Muscle layer of duodenum (tissue), 2 donors: ENCODE measurements at regions not wholly inside any gene's neighbourhood (a gene's known extent, or its start where the extent isn't known, plus 50 kb on each side); places are given as distances from the start of the nearest gene placed in this dataset.
"Not testable (repeated sequence)": the region's sequence is repeated elsewhere in the genome, so short reads cannot be mapped to it uniquely, and the experiment has no call there.

Experiments used
- H3K27ac ChIP-seq: one replicate; pipeline ENCODE4 v1.7.0; 2013; ENCODE audit warnings: mild to moderate bottlenecking, low read length
- H3K27me3 ChIP-seq: one replicate; pipeline ENCODE4 v1.7.0; 2013; ENCODE audit warnings: low read depth, mild to moderate bottlenecking, control low read depth, low read length
- H3K36me3 ChIP-seq, 2 donors: one replicate each; pipeline ENCODE4 v1.7.0; 2013; ENCODE audit warnings: low read length in 2 of 2, control low read depth in 1 of 2, mild to moderate bottlenecking in 1 of 2; ENCODE audit not compliant: insufficient read depth in 2 of 2, control insufficient read depth in 1 of 2
- H3K4me1 ChIP-seq, 2 donors: one replicate each; pipeline ENCODE4 v1.7.0; 2013; ENCODE audit warnings: low read length in 2 of 2, mild to moderate bottlenecking in 2 of 2, control low read depth in 1 of 2, moderate library complexity in 1 of 2; ENCODE audit not compliant: insufficient read depth in 2 of 2, control insufficient read depth in 1 of 2
- H3K4me3 ChIP-seq, 2 donors: one replicate each; pipeline ENCODE4 v1.7.0; 2013; ENCODE audit warnings: low read length in 2 of 2, low read depth in 1 of 2, mild to moderate bottlenecking in 1 of 2
- H3K9me3 ChIP-seq, 2 donors: one replicate each; pipeline ENCODE4 v1.7.0; 2013; ENCODE audit warnings: low read length in 2 of 2, control low read depth in 1 of 2, mild to moderate bottlenecking in 1 of 2; ENCODE audit not compliant: control insufficient read depth in 1 of 2
- donor health status: healthy.

GRCh38 chr5:14935341-14935740, 63.8 kb upstream of the ANKH start:
- no peaks in the 10 kb centered on the region for H3K36me3 ChIP-seq
- no peaks in the 10 kb centered on the region for H3K27me3 ChIP-seq
- no peaks in the 10 kb centered on the region for H3K9me3 ChIP-seq
- H3K4me3 ChIP-seq = no peak overlapping the region
- H3K27ac ChIP-seq = no peak overlapping the region
- H3K4me1 ChIP-seq = no peaks in the 10 kb centered on the region

- no peaks in the 10 kb centered on the region for H3K36me3 ChIP-seq
- no peaks in the 10 kb centered on the region for H3K4me1 ChIP-seq
- H3K27ac ChIP-seq = no peak overlapping the region
- no peaks in the 10 kb centered on the region for H3K9me3 ChIP-seq
- no peaks in the 10 kb centered on the region for H3K27me3 ChIP-seq
- no peak overlapping the region for H3K4me3 ChIP-seq
These were observed 61.4 kb upstream of the ANKH start for GRCh38 chr5:14932902-14933469.

- H3K9me3 ChIP-seq = no peaks in the 10 kb centered on the region
- no peaks in the 10 kb centered on the region for H3K4me1 ChIP-seq
- H3K27me3 ChIP-seq = no peaks in the 10 kb centered on the region
- no peak overlapping the region for H3K27ac ChIP-seq
- H3K36me3 ChIP-seq = no peaks in the 10 kb centered on the region
- no peak overlapping the region for H3K4me3 ChIP-seq
These were observed 58.9 kb upstream of the ANKH start for GRCh38 chr5:14930486-14930885.

- no peaks in the 10 kb centered on the region for H3K4me1 ChIP-seq
- H3K27me3 ChIP-seq = no peaks in the 10 kb centered on the region
- no peaks in the 10 kb centered on the region for H3K36me3 ChIP-seq
- H3K4me3 ChIP-seq = no peak overlapping the region
- H3K9me3 ChIP-seq = no peaks in the 10 kb centered on the region
- no peak overlapping the region for H3K27ac ChIP-seq
These were observed 57.9 kb upstream of the ANKH start for GRCh38 chr5:14929293-14930065.

GRCh38 chr5:14928661-14929060, 57.1 kb upstream of the ANKH start:
- H3K4me3 ChIP-seq = no peak overlapping the region
- no peaks in the 10 kb centered on the region for H3K4me1 ChIP-seq
- H3K27me3 ChIP-seq = no peaks in the 10 kb centered on the region
- H3K9me3 ChIP-seq = no peaks in the 10 kb centered on the region
- no peaks in the 10 kb centered on the region for H3K36me3 ChIP-seq
- no peak overlapping the region for H3K27ac ChIP-seq

GRCh38 chr5:14925326-14925725, 53.7 kb upstream of the ANKH start:
- no peaks in the 10 kb centered on the region for H3K9me3 ChIP-seq
- no peaks in the 10 kb centered on the region for H3K4me1 ChIP-seq
- no peak overlapping the region for H3K27ac ChIP-seq
- no peaks in the 10 kb centered on the region for H3K27me3 ChIP-seq
- no peaks in the 10 kb centered on the region for H3K36me3 ChIP-seq
- H3K4me3 ChIP-seq = no peak overlapping the region

GRCh38 chr5:14922952-14923351, 51.4 kb upstream of the ANKH start:
- not testable (repeated sequence) for H3K9me3 ChIP-seq, H3K36me3 ChIP-seq, H3K27ac ChIP-seq, H3K4me1 ChIP-seq, H3K4me3 ChIP-seq, H3K27me3 ChIP-seq

GRCh38 chr5:14922456-14922855, 50.9 kb upstream of the ANKH start:
- no peak overlapping the region for H3K4me3 ChIP-seq
- H3K36me3 ChIP-seq = no peaks in the 10 kb centered on the region
- H3K27me3 ChIP-seq = no peaks in the 10 kb centered on the region
- H3K27ac ChIP-seq = no peak overlapping the region
- no peaks in the 10 kb centered on the region for H3K9me3 ChIP-seq
- no peaks in the 10 kb centered on the region for H3K4me1 ChIP-seq
